Liver (tissue), 7 donors: ENCODE measurements at regions not wholly inside any gene's neighbourhood (a gene's known extent, or its start where the extent isn't known, plus 50 kb on each side); places are given as distances from the start of the nearest gene placed in this dataset.

Experiments used
- DNase-seq: peaks from one replicate; pipeline ENCODE4 v3.0.0-alpha.2; 2017; ENCODE audit warnings: low spot score
- H3K27ac ChIP-seq, 2 donors: one replicate each; pipeline ENCODE4 v1.7.0; 2013; ENCODE audit warnings: inconsistent platforms in 2 of 2, low read length in 2 of 2, control low read depth in 1 of 2, low read depth in 1 of 2, mild to moderate bottlenecking in 1 of 2
- H3K27me3 ChIP-seq, 4 donors: one replicate each; pipeline versions ENCODE4 v1.6.1 to v1.7.0; 2013; ENCODE audit warnings: low read length in 3 of 4, inconsistent platforms in 1 of 4, mild to moderate bottlenecking in 1 of 4, moderate library complexity in 1 of 4; ENCODE audit not compliant: control insufficient read depth in 4 of 4, insufficient read depth in 4 of 4
- H3K36me3 ChIP-seq, 4 donors: one replicate each; pipeline versions ENCODE4 v1.6.1 to v1.7.0; 2013; ENCODE audit warnings: low read length in 3 of 4, mild to moderate bottlenecking in 3 of 4, low read depth in 1 of 4, moderate library complexity in 1 of 4; ENCODE audit not compliant: control insufficient read depth in 4 of 4, insufficient read depth in 3 of 4
- H3K4me1 ChIP-seq, 4 donors: one replicate each; pipeline versions ENCODE4 v1.6.1 to v1.7.0; 2013; ENCODE audit warnings: low read length in 3 of 4, mild to moderate bottlenecking in 3 of 4, moderate library complexity in 1 of 4; ENCODE audit not compliant: control insufficient read depth in 4 of 4, insufficient read depth in 4 of 4
- H3K4me3 ChIP-seq, 3 donors: one replicate each; pipeline versions ENCODE4 v1.6.1 to v1.7.0; 2013; ENCODE audit warnings: low read length in 3 of 3, control low read depth in 1 of 3, low read depth in 1 of 3, mild to moderate bottlenecking in 1 of 3
- H3K9ac ChIP-seq, 2 donors: one replicate each; pipeline ENCODE4 v1.7.0; 2013; ENCODE audit warnings: low read length in 2 of 2, mild to moderate bottlenecking in 2 of 2, moderate library complexity in 2 of 2, control low read depth in 1 of 2, low read depth in 1 of 2
- H3K9me3 ChIP-seq, 4 donors: one replicate each; pipeline versions ENCODE4 v1.6.1 to v1.7.0; 2013; ENCODE audit warnings: low read length in 3 of 4; ENCODE audit not compliant: control insufficient read depth in 4 of 4
- ATF3 ChIP-seq: IDR thresholded peaks from 2 replicates; pipeline ENCODE4 v1.6.1; 2016; ENCODE audit warnings: antibody characterized with exemption
- EGR1 ChIP-seq, 2 donors: IDR thresholded peaks; 2 replicates each; pipeline ENCODE4 v1.6.1; 2016 to 2018; ENCODE audit warnings: antibody characterized with exemption in 2 of 2, low read depth in 2 of 2
- FOXA1 ChIP-seq: IDR thresholded peaks from 2 replicates; pipeline ENCODE4 v1.6.1; 2016; ENCODE audit warnings: antibody characterized with exemption
- GABPA ChIP-seq, 2 donors: IDR thresholded peaks in 1 of 2; conservative IDR thresholded peaks in 1 of 2; 2 replicates each; pipeline ENCODE4 v1.6.1; 2016; ENCODE audit warnings: antibody characterized with exemption in 2 of 2, mild to moderate bottlenecking in 1 of 2, moderate library complexity in 1 of 2
- HNF4A ChIP-seq, 2 donors: conservative IDR thresholded peaks; 2 replicates each; pipeline ENCODE4 v1.6.1; 2016; ENCODE audit warnings: antibody characterized with exemption in 2 of 2, mild to moderate bottlenecking in 2 of 2
- HNF4G ChIP-seq: IDR thresholded peaks from 2 replicates; pipeline ENCODE4 v1.6.1; 2016; ENCODE audit warnings: antibody characterized with exemption
- JUND ChIP-seq, 2 donors: IDR thresholded peaks; 2 replicates each; pipeline ENCODE4 v1.6.1; 2016; ENCODE audit warnings: antibody characterized with exemption in 2 of 2
- MAX ChIP-seq: IDR thresholded peaks from 2 replicates; pipeline ENCODE4 v1.6.1; 2016; ENCODE audit warnings: antibody characterized with exemption
- NR2F2 ChIP-seq: IDR thresholded peaks from 2 replicates; pipeline ENCODE4 v1.6.1; 2016; ENCODE audit warnings: antibody characterized with exemption
- RAD21 ChIP-seq, 2 donors: IDR thresholded peaks; 2 replicates each; pipeline ENCODE4 v1.6.1; 2016; ENCODE audit warnings: antibody characterized with exemption in 2 of 2, mild to moderate bottlenecking in 2 of 2
- REST ChIP-seq: IDR thresholded peaks from 2 replicates; pipeline ENCODE4 v1.6.1; 2016; ENCODE audit warnings: antibody characterized with exemption, mild to moderate bottlenecking
- RXRA ChIP-seq, 2 donors: IDR thresholded peaks; 2 replicates each; pipeline ENCODE4 v1.6.1; 2017 to 2018; ENCODE audit warnings: antibody characterized with exemption in 2 of 2, mild to moderate bottlenecking in 1 of 2
- SP1 ChIP-seq: IDR thresholded peaks from 2 replicates; pipeline ENCODE4 v1.6.1; 2018; ENCODE audit warnings: antibody characterized with exemption, mild to moderate bottlenecking
- TAF1 ChIP-seq: conservative IDR thresholded peaks from 2 replicates; pipeline ENCODE4 v1.6.1; 2016; ENCODE audit warnings: antibody characterized with exemption, mild to moderate bottlenecking
- ZBTB33 ChIP-seq: IDR thresholded peaks from 2 replicates; pipeline ENCODE4 v1.6.1; 2016; ENCODE audit warnings: antibody characterized with exemption
- WGBS: extraction: QIAGEN DNeasy Blood & Tissue Kit; methylation state at CpG from one replicate; pipeline ENCODE4 v1.1.7; 2013; 5-methylcytosine and 5-hydroxymethylcytosine counted together
- donor health status: healthy.
- donor health status: healthy.
- donor health status: healthy.
- donor health status: healthy.

- TF ChIP-seq TAF1 (no peak), GABPA (IDR thresholded peaks at IDR 0.05 in 1 of 2, conservative IDR thresholded peaks at IDR 0.05 in 1 of 2) (no peak), HNF4A (conservative IDR thresholded peaks at IDR 0.05) (no peak), RXRA (IDR thresholded peaks at IDR 0.05) (no peak)
- peaks cover 0 to 4% (median 2%) of the 10 kb centered on the region in 4 donors for H3K9me3 ChIP-seq
- no peak overlapping the region for H3K4me3 ChIP-seq
- 95% methylated on average over 2 of the region's 2 CpGs for WGBS
- no peaks in the 10 kb centered on the region for H3K4me1 ChIP-seq
- H3K27me3 ChIP-seq = no peaks in the 10 kb centered on the region
- H3K27ac ChIP-seq = no peak overlapping the region
- no peak for DNase-seq
- H3K36me3 ChIP-seq = no peaks in the 10 kb centered on the region
- no peak overlapping the region for H3K9ac ChIP-seq
Measured at GRCh38 chr15:70510433-70510832, 252.9 kb downstream of the UACA start.

- H3K36me3 ChIP-seq = no peaks in the 10 kb centered on the region
- no peak for DNase-seq
- no peaks in the 10 kb centered on the region for H3K27me3 ChIP-seq
- TF ChIP-seq HNF4G (no peak), MAX (no peak), JUND (IDR thresholded peaks at IDR 0.05) (no peak), ATF3 (no peak), FOXA1 (no peak), REST (no peak), SP1 (no peak), GABPA (IDR thresholded peaks at IDR 0.05 in 1 of 2, conservative IDR thresholded peaks at IDR 0.05 in 1 of 2) (no peak), ZBTB33 (no peak), RAD21 (IDR thresholded peaks at IDR 0.05) (no peak)
- WGBS = 88% methylated on average over 4 of the region's 4 CpGs
- H3K27ac ChIP-seq = peak overlapping the region in 1 of 2 donors; percentile 39
- no peak overlapping the region for H3K4me3 ChIP-seq
- H3K9ac ChIP-seq = no peak overlapping the region
- H3K9me3 ChIP-seq = peaks cover 0 to 4% (median 2%) of the 10 kb centered on the region in 4 donors
- H3K4me1 ChIP-seq = peaks cover 0 to 6% (median 0%) of the 10 kb centered on the region in 4 donors
Measured at GRCh38 chr15:70509731-70510143, 253.6 kb downstream of the UACA start.

GRCh38 chr15:70509282-70509662 lies 254.1 kb downstream of the UACA start:
- TF ChIP-seq RAD21 (IDR thresholded peaks at IDR 0.05) (no peak), EGR1 (IDR thresholded peaks at IDR 0.05; ENCODE audit: low read depth in 2 of 2) (no peak), TAF1 (no peak), NR2F2 (no peak), HNF4G (no peak), HNF4A (conservative IDR thresholded peaks at IDR 0.05) (no peak), ZBTB33 (no peak), JUND (IDR thresholded peaks at IDR 0.05) (no peak)
- WGBS = 68% methylated on average over 2 of the region's 2 CpGs
- Histone ChIP-seq H3K4me3 (no peak overlapping the region), H3K4me1 (peaks cover 0 to 8% (median under 1%) of the 10 kb centered on the region in 4 donors), H3K27ac (no peak overlapping the region), H3K9ac (no peak overlapping the region), H3K27me3 (no peaks in the 10 kb centered on the region), H3K36me3 (no peaks in the 10 kb centered on the region), H3K9me3 (peaks cover 0 to 4% (median 2%) of the 10 kb centered on the region in 4 donors)
- DNase-seq = no peak
